Erythroblast (primary cell): ENCODE measurements at regions not wholly inside any gene's neighbourhood (a gene's known extent, or its start where the extent isn't known, plus 50 kb on each side); places are given as distances from the start of the nearest gene placed in this dataset.

Experiments used
- GATA1 ChIP-seq: IDR thresholded peaks from 2 replicates; pipeline ENCODE4 v1.6.1; 2011; ENCODE audit warnings: low read depth, mild to moderate bottlenecking, control low read depth, low read length, moderate library complexity
- POLR2A ChIP-seq: IDR thresholded peaks from 2 replicates; pipeline ENCODE4 v1.6.1; 2011; ENCODE audit warnings: mild to moderate bottlenecking, low read length

DNA sequence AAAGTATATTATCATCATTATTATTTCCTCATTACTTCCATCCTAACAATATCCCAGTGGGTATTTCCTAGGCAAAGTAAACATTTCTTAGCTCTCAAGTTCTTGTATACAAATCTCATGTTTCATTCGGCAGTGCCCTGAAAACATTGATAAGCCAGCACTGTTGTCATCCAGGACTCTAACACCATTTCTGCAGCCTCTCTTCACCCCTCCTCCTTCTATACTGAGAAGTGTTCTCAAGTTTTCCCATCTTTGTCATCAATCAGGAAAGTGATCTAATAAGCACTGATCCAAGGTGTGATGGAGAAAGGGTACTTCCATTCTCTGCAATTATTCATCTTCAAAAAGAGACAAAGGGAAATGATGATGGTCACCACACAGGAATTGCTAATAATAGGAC, 168.4 kb upstream of the CCDC54 start:
- TF ChIP-seq POLR2A: no peak
- no peak for TF ChIP-seq GATA1
